ENCODE measurements at regions not wholly inside any gene's neighbourhood (a gene's known extent, or its start where the extent isn't known, plus 50 kb on each side); places are given as distances from the start of the nearest gene placed in this dataset.
"Not testable (repeated sequence)": the region's sequence is repeated elsewhere in the genome, so short reads cannot be mapped to it uniquely, and the experiment has no call there.

- no peak for DNase-seq
Observed at GRCh38 chr20:51184289-51184688, 161.4 kb upstream of the KCNG1 start.

- no peak for DNase-seq
Observed at GRCh38 chr20:51183451-51183850, 160.5 kb upstream of the KCNG1 start.

- no peak for DNase-seq
Observed at GRCh38 chr20:51182571-51182970, 159.7 kb upstream of the KCNG1 start.

- DNase-seq: no peak
Observed at GRCh38 chr20:51178153-51178552, 155.2 kb upstream of the KCNG1 start.

DNA sequence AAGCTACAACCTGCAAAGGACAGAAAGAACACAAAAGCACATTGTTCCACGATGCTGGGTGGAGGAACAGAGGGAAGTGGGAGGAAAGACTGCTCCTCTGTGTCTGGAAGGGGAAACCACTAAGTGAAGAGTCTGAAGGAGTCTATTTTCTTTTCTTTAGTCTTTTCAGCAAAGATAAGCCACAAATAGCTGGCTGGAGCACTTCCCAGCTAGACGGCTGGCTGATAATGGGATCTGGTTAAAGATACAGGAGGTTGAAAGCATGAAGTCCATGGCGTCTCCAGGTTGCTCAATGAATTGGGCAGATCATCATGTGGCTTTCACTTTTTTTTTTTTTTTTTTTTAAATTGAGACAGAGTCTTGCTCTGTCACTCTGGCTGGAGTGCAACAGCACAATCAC, 154.0 kb upstream of the KCNG1 start:
- no peak for DNase-seq

GRCh38 chr20:51176446-51176845, 153.5 kb upstream of the KCNG1 start:
- no peak for DNase-seq

DNA sequence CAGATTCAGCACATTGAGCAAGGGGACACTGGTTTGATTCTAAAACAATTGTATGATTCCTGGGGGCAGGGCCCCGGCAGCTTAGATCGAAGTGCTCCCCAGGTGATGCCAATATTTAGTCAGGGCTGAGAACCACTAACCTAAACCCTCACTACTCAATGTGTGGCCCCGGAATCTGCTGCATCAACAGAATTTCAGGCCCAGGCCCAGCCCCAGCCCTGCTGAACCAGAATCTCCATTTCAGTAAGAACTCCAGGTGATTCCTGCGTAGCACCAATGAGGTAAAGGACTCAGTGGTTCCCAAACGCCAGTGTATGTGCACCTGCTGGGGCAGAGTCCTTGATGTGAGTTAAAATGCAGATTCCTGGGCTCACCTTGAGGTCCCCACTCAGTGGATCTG, 152.8 kb upstream of the KCNG1 start:
- DNase-seq: no peak

DNA sequence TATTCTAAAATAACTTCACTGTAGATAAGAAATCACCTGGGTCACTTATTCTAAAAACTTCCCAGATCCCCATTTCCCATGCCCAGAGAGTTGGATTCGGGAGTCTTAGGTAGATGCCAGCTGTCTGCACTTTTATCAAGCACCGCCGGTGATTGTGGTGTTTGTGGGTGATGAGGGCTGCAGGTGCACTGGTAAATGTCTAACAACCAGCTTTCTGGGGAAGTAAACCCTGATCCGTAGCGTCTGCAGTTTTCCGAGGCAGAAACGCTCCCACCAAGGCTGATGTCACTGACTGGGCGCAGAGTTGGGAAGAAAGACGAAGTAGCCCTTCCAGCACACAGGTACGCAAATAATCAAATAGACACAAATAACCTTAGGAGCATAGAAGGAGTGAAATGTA, 152.2 kb upstream of the KCNG1 start:
- DNase-seq: no peak

DNA sequence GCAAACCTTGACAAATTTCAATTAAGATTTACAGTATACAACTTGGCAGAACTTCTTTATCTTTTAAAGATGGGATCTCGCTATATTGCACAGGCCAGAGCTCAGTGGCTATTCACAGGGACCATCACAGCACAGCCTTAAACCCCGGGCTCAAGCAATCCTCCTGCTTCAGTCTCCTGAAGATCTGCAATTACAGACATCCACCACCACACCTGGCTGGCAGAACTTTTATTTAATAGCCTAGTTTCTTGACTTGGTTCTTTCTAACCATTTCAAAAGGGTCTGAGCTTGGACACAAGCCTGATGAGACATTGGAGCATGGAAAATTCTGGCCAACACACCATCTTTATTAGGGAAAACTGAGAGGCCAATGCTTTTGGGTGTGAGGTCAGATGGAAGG, 151.6 kb upstream of the KCNG1 start:
- no peak for DNase-seq

DNA sequence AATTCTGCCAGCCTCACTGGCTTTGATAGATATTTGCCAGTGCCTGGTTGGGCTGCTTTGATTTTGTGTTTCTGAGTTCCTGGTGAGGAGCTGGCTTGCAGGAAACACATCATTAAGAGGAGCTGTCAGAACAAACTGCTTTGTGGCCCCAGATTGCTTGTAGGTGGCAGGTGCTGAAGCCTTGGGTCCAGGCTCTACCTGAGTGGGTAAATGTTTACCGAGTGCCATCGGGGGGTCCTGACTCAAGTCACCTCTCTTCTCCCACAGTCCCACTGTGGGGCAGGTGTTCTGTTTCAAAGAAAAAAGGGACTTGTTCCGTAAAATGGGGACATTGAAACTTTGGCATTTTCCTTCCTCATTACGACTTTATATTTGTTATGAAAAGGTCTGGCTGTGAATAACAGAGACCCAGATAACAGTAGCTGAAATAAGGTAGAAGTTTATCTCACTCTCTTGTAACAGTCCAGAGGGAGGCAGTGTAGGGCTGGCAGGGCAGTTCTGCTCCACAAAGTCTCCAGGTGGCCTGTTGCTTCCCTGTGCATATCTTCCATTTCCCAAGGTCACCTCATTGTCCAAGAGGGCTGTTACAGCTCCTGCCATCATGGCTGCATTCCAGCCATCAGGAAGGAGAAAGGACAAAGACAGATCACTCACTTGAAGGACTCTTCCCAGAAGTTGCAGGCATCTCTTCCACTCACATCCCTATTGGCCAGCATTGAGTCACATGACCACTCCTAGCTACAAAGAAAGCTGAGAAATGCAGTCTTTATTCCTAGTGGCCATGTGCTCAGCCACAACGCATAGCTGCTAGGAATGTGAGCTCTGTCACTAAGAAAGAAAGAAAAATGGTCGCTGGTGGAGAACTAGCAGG, 149.9 kb upstream of the KCNG1 start:
- no peak for DNase-seq

DNA sequence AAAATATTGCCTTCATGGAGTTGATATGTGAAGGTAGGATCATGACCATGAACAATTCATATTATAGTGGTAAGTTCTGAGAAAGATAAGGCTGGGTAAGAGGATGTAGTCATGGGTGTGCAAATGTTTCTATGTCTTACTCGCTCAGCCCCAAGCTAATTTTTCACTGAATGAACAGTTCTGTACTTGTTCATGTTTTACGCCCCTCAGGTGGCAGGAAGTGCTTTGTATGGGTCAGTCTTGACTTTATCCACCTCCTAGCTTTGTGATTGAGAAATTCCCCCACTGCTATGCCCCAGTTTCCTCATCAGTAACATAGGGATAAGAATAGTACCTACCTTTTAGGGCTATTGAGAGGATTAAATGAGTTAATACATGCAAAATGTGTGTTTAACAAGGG, 148.2 kb upstream of the KCNG1 start:
- no peak for DNase-seq

DNA sequence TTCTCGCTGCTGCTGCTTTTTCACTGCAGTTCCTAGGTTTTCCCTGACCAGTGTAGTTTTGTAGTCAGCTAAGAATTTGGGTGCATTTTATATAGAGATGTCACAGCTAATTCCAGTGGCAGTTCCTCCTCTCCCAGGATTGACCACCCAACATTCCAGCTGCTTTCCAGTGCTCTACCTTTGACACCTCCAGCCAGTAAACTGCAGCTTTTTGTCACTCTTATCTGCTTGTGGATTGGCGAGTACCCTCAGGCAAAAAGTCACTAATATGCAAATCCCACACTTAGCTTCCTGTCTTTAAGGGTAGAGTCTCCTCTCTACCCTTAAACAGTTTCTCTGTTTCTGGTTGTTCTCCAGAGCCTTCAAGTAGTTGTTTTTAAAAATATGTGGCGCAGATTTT, 146.9 kb upstream of the KCNG1 start:
- no peak for DNase-seq

DNA sequence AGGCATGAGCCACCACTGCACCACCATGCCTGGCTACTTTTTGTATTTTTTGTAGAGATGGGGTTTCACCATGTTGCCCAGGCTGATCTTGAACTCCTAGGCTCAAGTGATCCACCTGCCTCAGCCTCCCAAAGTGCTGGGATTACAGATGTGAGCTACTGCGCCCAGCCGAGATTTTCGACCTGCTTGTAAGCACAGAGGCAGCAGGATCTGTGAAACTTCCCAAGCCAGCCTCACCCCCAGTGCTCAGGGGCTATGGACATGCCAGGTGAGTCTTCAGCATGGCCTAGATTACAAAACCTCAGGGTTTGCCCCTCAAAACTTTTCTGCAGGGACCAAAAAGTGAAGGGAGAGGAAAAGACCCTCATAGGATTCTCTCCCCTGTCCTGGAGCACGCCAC, 145.0 kb upstream of the KCNG1 start:
- DNase-seq: not testable (repeated sequence)

GRCh38 chr20:51166489-51166888, 143.6 kb upstream of the KCNG1 start:
- DNase-seq: no peak

DNA sequence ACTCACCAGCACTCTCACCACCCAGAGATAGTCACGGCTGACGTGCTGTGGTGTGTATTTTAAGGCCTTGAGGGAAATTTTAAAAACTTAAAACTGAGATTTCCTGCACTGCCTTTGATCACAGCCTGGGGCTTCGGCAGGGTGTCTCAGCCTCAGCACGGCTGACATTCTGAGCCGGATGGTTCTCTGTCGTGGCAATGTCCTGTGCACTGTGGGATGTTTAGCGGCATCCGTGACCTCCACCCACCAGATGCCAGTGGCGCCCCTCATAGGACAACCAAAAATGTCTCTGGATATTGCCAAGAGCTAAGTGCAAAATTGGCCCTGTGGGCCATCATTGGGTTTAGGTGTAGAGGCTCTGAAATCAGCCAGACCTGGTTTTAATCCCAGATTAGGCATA, 142.2 kb upstream of the KCNG1 start:
- DNase-seq: no peak

DNA sequence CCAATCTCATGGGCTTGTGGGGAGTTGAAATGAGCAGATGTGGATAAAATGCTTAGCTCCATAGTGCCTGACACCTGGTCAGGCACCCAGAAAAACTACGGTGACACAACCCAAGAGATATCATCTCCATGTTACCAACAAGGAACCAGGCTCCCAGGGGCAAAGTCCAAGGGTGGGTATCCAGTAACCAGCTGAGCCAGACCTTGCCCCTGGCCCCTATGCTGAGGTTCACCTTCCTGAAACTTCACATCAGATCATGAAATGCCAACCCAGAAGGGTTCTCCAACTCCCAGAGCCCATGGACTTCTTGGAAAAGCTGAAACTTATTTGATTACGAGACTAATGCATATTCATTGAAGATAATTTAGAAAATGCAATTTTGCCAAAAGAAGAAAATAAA, 141.8 kb upstream of the KCNG1 start:
- DNase-seq: no peak

GRCh38 chr20:51163996-51164600, 141.2 kb upstream of the KCNG1 start:
- no peak for DNase-seq

DNA sequence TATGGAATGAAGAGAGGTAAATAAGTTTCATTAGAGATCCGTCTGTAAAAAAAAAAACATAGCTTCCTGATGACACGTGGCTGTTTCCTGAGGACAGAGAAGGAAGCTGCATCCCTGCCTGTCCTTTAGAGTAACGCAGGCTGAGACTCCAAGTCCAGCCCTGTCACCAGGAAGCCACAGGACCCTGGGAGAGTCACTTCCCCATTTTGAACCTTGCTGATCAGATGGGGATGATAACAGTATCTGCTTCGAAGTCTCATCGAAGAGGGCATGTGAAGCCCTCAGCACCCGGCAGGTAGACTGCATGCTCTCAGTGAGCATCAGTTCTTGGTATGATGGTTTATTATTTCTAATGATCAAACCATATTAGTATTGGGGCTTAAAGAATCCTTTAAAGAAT, 139.1 kb upstream of the KCNG1 start:
- no peak for DNase-seq

DNA sequence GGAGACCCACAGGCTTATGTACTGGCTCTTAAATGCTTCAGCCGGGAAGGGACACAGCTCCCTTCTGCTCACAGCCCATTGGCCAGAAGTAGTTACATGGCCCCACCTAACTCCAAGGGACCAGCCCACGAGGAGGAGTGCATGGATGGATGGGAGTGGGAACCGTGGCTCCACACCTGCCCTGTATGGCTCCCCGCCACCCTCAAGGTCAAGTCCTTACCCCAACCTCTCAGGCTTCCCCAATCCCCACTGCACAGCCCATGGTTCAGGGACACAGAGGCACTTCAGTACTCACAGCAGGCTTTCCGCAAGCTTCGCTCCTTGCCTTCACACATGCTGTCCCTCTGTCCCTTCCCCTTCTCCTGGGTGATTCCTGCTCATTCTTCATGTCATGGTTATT, 137.9 kb upstream of the KCNG1 start:
- DNase-seq: no peak

GRCh38 chr20:51159981-51160380, 137.1 kb upstream of the KCNG1 start:
- no peak for DNase-seq

DNA sequence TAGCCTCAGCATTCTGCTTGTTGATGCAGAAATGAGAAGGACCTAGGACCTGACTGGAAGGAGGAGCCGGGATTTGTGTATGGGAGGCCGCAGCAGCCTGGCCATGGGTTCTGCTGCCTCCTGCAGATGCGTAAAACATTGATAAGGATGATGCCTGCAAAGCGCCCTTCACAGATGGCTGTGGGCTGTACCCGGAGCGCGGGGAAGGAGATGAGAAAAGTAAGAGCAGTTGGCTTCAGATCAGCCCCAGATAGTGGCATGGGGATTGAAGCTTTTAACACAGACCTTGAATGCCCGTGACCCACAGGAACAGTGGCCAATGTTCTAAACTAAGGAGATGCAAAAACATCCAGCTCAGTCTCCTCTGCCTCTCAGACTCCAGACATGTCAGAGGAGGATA, 136.4 kb upstream of the KCNG1 start:
- DNase-seq: no peak

DNA sequence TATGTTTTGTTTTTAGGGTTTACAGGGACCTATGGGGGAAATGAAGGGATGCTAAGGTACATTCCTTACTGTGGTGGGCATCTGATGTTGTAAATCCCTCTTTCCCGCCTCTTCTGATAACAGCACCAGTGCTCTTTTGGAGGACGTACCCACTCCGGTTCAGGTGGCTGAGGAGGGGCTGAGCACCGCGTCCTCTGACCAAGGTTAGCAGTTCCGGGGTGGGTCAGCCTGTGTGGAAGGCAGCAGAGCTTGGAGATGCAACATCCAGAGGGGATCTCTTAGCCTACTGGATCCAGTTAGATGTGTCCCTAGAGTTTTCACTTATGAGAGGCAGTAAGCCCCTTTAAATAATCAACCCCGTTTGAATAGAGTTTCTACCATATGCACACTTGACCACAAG, 135.3 kb upstream of the KCNG1 start:
- DNase-seq: no peak

DNA sequence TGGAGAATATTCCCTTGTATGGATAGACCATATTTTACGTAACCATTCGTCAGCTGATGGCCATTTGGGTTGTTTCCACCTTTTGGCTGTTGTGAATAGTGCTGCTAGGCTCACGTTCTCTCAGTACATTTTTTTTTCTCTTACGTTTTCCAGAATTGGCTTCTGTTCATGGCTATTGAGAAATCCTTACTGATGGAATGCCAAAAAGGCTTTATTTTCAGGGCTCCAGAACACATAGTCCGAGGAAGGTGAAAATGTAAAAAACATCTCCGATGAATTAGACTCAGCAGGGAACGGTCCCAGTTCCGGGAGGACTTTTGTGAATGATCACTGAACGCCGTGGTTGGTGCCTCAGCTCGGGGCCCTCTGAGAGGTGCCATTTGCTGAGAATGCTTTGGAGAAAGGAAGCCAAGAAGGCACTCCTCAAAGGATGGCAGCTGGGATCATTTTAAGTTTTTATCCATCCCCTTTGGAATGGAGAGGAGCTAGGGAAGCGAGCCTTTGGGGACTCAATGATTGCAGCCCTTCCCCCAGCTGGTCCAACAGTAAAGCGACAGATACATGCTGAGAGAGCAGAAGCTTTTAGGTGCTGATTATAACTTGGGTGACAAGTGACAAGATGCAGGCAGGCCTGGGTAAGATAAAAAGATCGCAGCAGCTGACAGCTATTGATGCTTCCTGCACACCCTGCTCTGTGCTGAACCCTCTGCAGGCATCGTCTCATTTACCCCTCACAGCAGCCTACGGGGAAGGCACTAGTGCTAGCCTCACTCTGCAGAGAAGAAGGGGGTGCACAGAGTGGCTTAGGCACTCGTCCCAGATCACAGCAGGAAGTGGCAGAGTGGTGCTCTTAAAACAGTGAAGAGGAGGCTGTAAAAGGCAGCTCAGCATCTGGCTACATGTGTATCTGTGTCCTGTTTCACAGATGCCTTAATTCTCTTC, 133.4 kb upstream of the KCNG1 start:
- DNase-seq: no peak

All from stimulated activated CD8-positive, alpha-beta memory T cell treated with anti-CD3 and anti-CD28 coated beads, Interleukin-4, amount 100 ng/mL, for 48 hours (primary cell).